Ovary (tissue), 7 donors: ENCODE measurements at regions not wholly inside any gene's neighbourhood (a gene's known extent, or its start where the extent isn't known, plus 50 kb on each side); places are given as distances from the start of the nearest gene placed in this dataset.
"Not testable (repeated sequence)": the region's sequence is repeated elsewhere in the genome, so short reads cannot be mapped to it uniquely, and the experiment has no call there.

Experiments used
- DNase-seq, 5 donors: peaks; one replicate each; pipeline ENCODE4 v3.0.0-alpha.2; 2019 to 2020
- H3K27ac ChIP-seq, 2 donors: fragments of 200-600 bp; one replicate each; pipeline versions ENCODE4 v1.5.1 to v1.8.0; 2019 to 2022
- H3K27me3 ChIP-seq: fragments of 200-600 bp; one replicate; pipeline ENCODE4 v1.8.0; 2022
- H3K36me3 ChIP-seq: fragments of 200-600 bp; sonication (generic); one replicate; pipeline ENCODE4 v1.5.1; 2019
- H3K4me1 ChIP-seq: one replicate; pipeline ENCODE4 v1.8.1; 2013; ENCODE audit warnings: mild to moderate bottlenecking, moderate library complexity; ENCODE audit not compliant: insufficient read depth
- H3K4me3 ChIP-seq: fragments of 200-600 bp; sonication (generic); one replicate; pipeline ENCODE4 v1.5.1; 2017
- H3K9me3 ChIP-seq, 2 donors: fragments of 200-600 bp in 1 of 2; sonication (generic) in 1 of 2; one replicate each; pipeline versions ENCODE4 v1.5.1 to v1.8.1; 2013 to 2019; ENCODE audit warnings: mild to moderate bottlenecking in 1 of 2, moderate library complexity in 1 of 2
- EP300 ChIP-seq: sonication (generic); formaldehyde crosslinking; IDR thresholded peaks from one replicate; pipeline ENCODE4 v1.6.1; 2017; ENCODE audit warnings: antibody characterized with exemption
- POLR2A ChIP-seq: fragments of 450-650 bp; IDR thresholded peaks from one replicate; pipeline ENCODE4 v1.6.1; 2017; ENCODE audit warnings: antibody characterized with exemption, mild to moderate bottlenecking, moderate library complexity
- WGBS, 3 donors: extraction: QIAGEN DNeasy Blood & Tissue Kit in 1 of 3; methylation state at CpG; one replicate each; pipeline versions ENCODE4 v1.1.5 to v1.1.7; 2013 to 2017; 5-methylcytosine and 5-hydroxymethylcytosine counted together
- intact Hi-C, 4 donors: fragments of 100-400 bp; cut with DNase I; formaldehyde crosslinking; loops; one replicate each; pipeline versions ENCODE4 v1.11.0 to v1.15.1; 2022 to 2023
- TF ChIP-seq, protein P1 (sequence below), 3 donors: fragments of 450-650 bp in 2 of 3; fragments of 200-600 bp in 1 of 3; IDR thresholded peaks; one replicate each; pipeline versions ENCODE4 v1.5.1 to v1.8.0; 2016 to 2022; ENCODE audit warnings: antibody characterized with exemption in 3 of 3, mild to moderate bottlenecking in 1 of 3
- donor health status: DM: no; HTN: no; CAD: no; lungs with moderate emphysema.
- donor health status: DM: no; HTN: no; CAD: no.
- donor health status: Bipolar disorder and iron deficiency.
- donor health status: DM: no; HTN: no; CAD: no.
- donor health status: DM: yes; HTN: yes; CAD: no.

DNA sequence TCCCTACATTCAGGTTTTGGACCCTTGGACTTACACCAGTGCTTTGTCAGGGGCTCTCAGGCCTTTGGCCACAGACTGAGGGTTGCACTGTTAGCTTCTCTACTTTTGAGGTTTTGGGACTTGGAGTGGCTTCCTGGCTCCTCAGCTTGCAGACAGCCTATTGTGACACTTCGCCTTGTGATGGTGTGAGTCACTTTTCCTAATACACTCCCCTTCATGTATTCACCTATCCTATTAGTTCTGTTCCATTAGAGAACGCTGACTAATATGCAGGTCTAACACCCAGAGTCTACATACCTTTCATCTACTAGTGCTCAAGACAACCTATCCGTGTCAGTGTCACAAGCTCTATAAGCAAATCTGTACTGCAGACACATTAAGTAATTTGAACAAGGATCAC is 605.3 kb downstream of the KCNT2 start:
- intact Hi-C loops: no loop called here
- Histone ChIP-seq H3K36me3 (no peaks in the 10 kb centered on the region), H3K27ac (no peak overlapping the region), H3K27me3 (no peaks in the 10 kb centered on the region), H3K4me1 (no peaks in the 10 kb centered on the region), H3K9me3 (no peaks in the 10 kb centered on the region), H3K4me3 (no peak overlapping the region)
- no peak for DNase-seq
- 91 to 94% (median 92%) methylated on average over 3 of the region's 3 CpGs for WGBS, 3 donors
- TF ChIP-seq POLR2A (no peak), EP300 (no peak)
- TF ChIP-seq, protein P1, sequence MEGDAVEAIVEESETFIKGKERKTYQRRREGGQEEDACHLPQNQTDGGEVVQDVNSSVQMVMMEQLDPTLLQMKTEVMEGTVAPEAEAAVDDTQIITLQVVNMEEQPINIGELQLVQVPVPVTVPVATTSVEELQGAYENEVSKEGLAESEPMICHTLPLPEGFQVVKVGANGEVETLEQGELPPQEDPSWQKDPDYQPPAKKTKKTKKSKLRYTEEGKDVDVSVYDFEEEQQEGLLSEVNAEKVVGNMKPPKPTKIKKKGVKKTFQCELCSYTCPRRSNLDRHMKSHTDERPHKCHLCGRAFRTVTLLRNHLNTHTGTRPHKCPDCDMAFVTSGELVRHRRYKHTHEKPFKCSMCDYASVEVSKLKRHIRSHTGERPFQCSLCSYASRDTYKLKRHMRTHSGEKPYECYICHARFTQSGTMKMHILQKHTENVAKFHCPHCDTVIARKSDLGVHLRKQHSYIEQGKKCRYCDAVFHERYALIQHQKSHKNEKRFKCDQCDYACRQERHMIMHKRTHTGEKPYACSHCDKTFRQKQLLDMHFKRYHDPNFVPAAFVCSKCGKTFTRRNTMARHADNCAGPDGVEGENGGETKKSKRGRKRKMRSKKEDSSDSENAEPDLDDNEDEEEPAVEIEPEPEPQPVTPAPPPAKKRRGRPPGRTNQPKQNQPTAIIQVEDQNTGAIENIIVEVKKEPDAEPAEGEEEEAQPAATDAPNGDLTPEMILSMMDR (IDR thresholded peaks at IDR 0.05): no peak

DNA sequence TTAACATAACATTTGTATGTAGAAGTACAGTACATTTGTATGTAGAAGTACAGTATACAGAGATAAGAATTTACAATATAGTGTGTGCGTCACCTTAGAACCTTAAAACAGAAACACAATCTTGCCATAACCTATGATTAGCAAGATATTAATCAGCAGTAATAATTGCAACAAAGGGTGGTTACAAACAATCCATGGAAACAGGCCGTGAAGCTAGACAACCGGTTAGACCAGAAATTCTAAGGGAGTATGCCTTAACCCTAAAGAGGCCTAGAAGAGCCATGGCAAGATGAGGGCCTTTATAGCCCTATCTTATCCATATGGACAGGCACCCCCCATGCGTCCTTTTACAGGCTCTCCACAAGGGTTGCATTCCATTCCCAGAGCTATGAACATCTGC is 605.9 kb downstream of the KCNT2 start:
- H3K27ac ChIP-seq, intact Hi-C loops: not testable (repeated sequence)
- WGBS, 3 donors: 84 to 89% (median 87%) methylated on average over 4 of the region's 4 CpGs

DNA sequence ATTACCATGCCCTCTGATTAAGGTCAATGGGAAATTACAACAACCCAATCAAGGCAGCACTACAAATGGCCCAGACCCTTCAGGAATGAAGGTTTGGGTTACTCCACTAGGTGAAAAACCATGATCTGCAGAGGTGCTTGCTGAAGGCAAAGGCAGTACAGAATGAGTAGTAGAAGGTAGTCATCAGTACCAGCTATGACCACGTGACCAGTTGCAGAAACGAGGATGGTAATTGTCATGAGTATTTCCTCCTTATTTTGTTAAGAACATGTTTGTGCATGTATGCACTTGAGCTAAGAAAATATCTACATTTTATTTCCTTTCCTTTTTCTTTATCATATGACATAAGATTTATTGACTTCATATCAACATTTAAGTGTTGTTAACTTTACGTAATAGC is 607.1 kb downstream of the KCNT2 start:
- H3K9me3 ChIP-seq: no peaks in the 10 kb centered on the region
- H3K4me1 ChIP-seq: no peaks in the 10 kb centered on the region
- intact Hi-C loops: no loop called here
- whole genome bisulfite sequencing, 3 donors: 65 to 83% (median 71%) methylated on average over 3 of the region's 3 CpGs
- no peak for DNase-seq
- H3K27me3 ChIP-seq: no peaks in the 10 kb centered on the region
- H3K36me3 ChIP-seq: no peaks in the 10 kb centered on the region
- H3K27ac ChIP-seq: no peak overlapping the region
- no peak overlapping the region for H3K4me3 ChIP-seq
- TF ChIP-seq, protein P1 (IDR thresholded peaks at IDR 0.05): no peak
- no peak for TF ChIP-seq POLR2A
- TF ChIP-seq EP300: no peak

More for the DNA sequence above, 605.9 kb downstream of the KCNT2 start:
- H3K27me3 ChIP-seq, H3K4me1 ChIP-seq, H3K9me3 ChIP-seq, H3K36me3 ChIP-seq, H3K4me3 ChIP-seq, DNase-seq: not testable (repeated sequence)

DNA sequence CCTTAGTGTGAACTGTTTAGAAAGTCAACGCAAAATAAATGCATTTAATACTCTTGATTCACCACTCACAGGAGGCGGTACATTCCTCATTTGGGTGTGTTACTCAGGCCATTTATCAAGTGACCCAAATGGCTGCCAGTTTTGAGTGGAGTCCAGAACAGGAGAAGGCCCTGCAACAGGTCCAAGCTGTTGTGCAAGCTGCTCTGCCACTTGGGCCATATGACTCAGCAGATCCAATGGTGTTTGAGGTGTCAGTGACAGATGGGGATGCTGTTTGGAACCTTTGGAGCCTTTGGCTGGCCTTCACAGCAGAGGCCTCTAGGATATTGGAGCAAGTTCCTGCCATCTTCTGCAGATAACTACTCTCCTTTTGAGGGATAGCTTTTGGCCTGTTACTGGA is 609.2 kb downstream of the KCNT2 start:
- H3K27ac ChIP-seq: no peak overlapping the region
- H3K36me3 ChIP-seq: no peaks in the 10 kb centered on the region
- no peaks in the 10 kb centered on the region for H3K4me1 ChIP-seq
- no peaks in the 10 kb centered on the region for H3K9me3 ChIP-seq
- TF ChIP-seq, protein P1 (IDR thresholded peaks at IDR 0.05): no peak
- TF ChIP-seq POLR2A: no peak
- no peak for TF ChIP-seq EP300
- WGBS, 3 donors: 92 to 96% (median 94%) methylated on average over 2 of the region's 2 CpGs
- no peaks in the 10 kb centered on the region for H3K27me3 ChIP-seq
- intact Hi-C loops: no loop called here
- DNase-seq: no peak
- no peak overlapping the region for H3K4me3 ChIP-seq

DNA sequence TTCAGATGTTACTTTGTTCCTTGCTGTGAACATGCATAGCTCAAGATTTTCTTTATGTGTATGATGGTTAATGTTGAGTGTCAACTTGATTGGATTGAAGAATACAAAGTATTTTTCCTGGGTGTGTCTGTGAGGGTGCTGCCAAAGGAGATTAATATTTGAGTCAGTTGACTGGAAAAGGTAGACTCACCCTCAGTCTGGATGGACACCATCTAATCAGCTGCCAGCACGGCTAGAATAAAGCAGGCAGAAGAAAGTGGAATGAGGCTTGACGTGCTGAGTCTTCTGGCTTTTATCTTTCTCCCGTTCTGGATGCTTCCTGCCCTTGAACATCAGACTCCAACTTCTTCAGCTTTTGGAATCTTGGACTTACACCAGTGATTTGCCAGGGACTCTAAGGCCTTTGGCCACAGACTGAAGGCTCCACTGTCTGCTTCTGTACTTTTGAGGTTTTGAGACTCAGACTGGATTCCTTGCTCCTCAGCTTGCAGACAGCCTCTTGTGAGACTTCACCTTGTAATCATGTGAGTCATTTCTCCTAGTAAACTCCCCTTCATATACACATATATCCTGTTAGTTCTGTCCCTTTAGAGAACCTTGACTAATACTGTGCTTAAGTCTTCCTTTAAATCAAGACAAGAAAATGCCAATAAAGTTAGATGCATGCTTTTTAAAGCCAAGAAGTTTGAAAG is 626.6 kb downstream of the KCNT2 start:
- intact Hi-C loops: no loop called here
- Histone ChIP-seq H3K4me1 (no peaks in the 10 kb centered on the region), H3K4me3 (no peak overlapping the region), H3K27ac (no peak overlapping the region), H3K9me3 (no peaks in the 10 kb centered on the region), H3K36me3 (no peaks in the 10 kb centered on the region), H3K27me3 (no peaks in the 10 kb centered on the region)
- no peak for TF ChIP-seq EP300
- TF ChIP-seq, protein P1 (IDR thresholded peaks at IDR 0.05): no peak
- no peak for TF ChIP-seq POLR2A
- WGBS, 3 donors: 50 to 78% (median 62%) methylated on average over 3 of the region's 3 CpGs
- no peak for DNase-seq
